Trophoblast cell (in vitro differentiated cells and primary cell): ENCODE measurements at regions not wholly inside any gene's neighbourhood (a gene's known extent, or its start where the extent isn't known, plus 50 kb on each side); places are given as distances from the start of the nearest gene placed in this dataset.

Source experiments
- DNase-seq, 2 donors: peaks; one replicate each; pipeline ENCODE4 v3.0.0-alpha.2; 2016
- H2AFZ ChIP-seq: 2 replicates; pipeline ENCODE4 v1.6.1; 2013; ENCODE audit warnings: low read length, moderate library complexity, mild to moderate bottlenecking; ENCODE audit not compliant: insufficient read depth, poor library complexity
- H2AK5ac ChIP-seq: 2 replicates; pipeline ENCODE4 v1.6.1; 2013; ENCODE audit warnings: mild to moderate bottlenecking, low read length
- H2BK120ac ChIP-seq: 2 replicates; pipeline ENCODE4 v1.6.1; 2013; ENCODE audit warnings: low read length, mild to moderate bottlenecking, moderate library complexity; ENCODE audit not compliant: insufficient read depth, poor library complexity
- H2BK12ac ChIP-seq: 2 replicates; pipeline ENCODE4 v1.6.1; 2013; ENCODE audit warnings: mild to moderate bottlenecking, low read length, moderate library complexity
- H2BK5ac ChIP-seq: 2 replicates; pipeline ENCODE4 v1.6.1; 2013; ENCODE audit warnings: low read length, low read depth, moderate library complexity, mild to moderate bottlenecking; ENCODE audit not compliant: poor library complexity
- H3K14ac ChIP-seq: 2 replicates; pipeline ENCODE4 v1.6.1; 2013; ENCODE audit warnings: mild to moderate bottlenecking, low read length
- H3K18ac ChIP-seq: 2 replicates; pipeline ENCODE4 v1.6.1; 2013; ENCODE audit warnings: mild to moderate bottlenecking, low read length
- H3K23ac ChIP-seq: 2 replicates; pipeline ENCODE4 v1.6.1; 2013; ENCODE audit warnings: low read length
- H3K27ac ChIP-seq: 2 replicates; pipeline ENCODE4 v1.5.1; 2013; ENCODE audit warnings: low read depth, mild to moderate bottlenecking, inconsistent platforms, low read length, moderate library complexity
- H3K27me3 ChIP-seq: 2 replicates; pipeline ENCODE4 v1.6.1; 2013; ENCODE audit warnings: inconsistent platforms, mild to moderate bottlenecking, low read length, moderate library complexity; ENCODE audit not compliant: insufficient read depth
- H3K36me3 ChIP-seq, 2 experiments: 1 replicate in 1 of 2; 2 replicates in 1 of 2; pipeline ENCODE4 v1.6.1; 2013; ENCODE audit warnings: low read length in 2 of 2, mild to moderate bottlenecking in 2 of 2, moderate library complexity in 1 of 2; ENCODE audit not compliant: insufficient read depth in 2 of 2, control insufficient read depth in 1 of 2
- H3K4ac ChIP-seq: 2 replicates; pipeline ENCODE4 v1.6.1; 2013; ENCODE audit warnings: low read depth, mild to moderate bottlenecking, low read length, moderate library complexity
- H3K4me1 ChIP-seq, 2 experiments: 1 replicate in 1 of 2; 2 replicates in 1 of 2; pipeline ENCODE4 v1.6.1; 2013; ENCODE audit warnings: low read length in 2 of 2, mild to moderate bottlenecking in 2 of 2, moderate library complexity in 1 of 2; ENCODE audit not compliant: insufficient read depth in 2 of 2, control insufficient read depth in 1 of 2
- H3K4me2 ChIP-seq: 2 replicates; pipeline ENCODE4 v1.6.1; 2013; ENCODE audit warnings: inconsistent platforms, mild to moderate bottlenecking, low read length, moderate library complexity
- H3K4me3 ChIP-seq: 2 replicates; pipeline ENCODE4 v1.5.1; 2013; ENCODE audit warnings: mild to moderate bottlenecking, low read depth, low read length, inconsistent platforms
- H3K79me1 ChIP-seq: one replicate; pipeline ENCODE4 v1.6.1; 2013; ENCODE audit warnings: low read length
- H3K79me2 ChIP-seq: 2 replicates; pipeline ENCODE4 v1.6.1; 2013; ENCODE audit warnings: low read length, mild to moderate bottlenecking; ENCODE audit not compliant: control insufficient read depth, insufficient read depth, poor library complexity
- H3K9ac ChIP-seq: 2 replicates; pipeline ENCODE4 v1.6.1; 2013; ENCODE audit warnings: mild to moderate bottlenecking, low read length
- H3K9me3 ChIP-seq: 2 replicates; pipeline ENCODE4 v1.6.1; 2013; ENCODE audit warnings: low read depth, mild to moderate bottlenecking, control low read depth, inconsistent platforms, low read length; ENCODE audit not compliant: insufficient read depth
- H4K12ac ChIP-seq: 2 replicates; pipeline ENCODE4 v1.6.1; 2013; ENCODE audit warnings: low read depth, mild to moderate bottlenecking, low read length, moderate library complexity
- H4K8ac ChIP-seq: 2 replicates; pipeline ENCODE4 v1.6.1; 2013; ENCODE audit warnings: low read depth, mild to moderate bottlenecking, low read length, moderate library complexity
- H4K91ac ChIP-seq: one replicate; pipeline ENCODE4 v1.6.1; 2013; ENCODE audit warnings: low read depth, mild to moderate bottlenecking, low read length, moderate library complexity
- WGBS: extraction: QIAGEN DNeasy Blood & Tissue Kit; methylation state at CpG from one replicate; pipeline ENCODE4 v1.1.7; 2013; ENCODE audit warnings: missing lambda C conversion rate; ENCODE audit not compliant: insufficient read length, insufficient coverage; ENCODE audit errors: extremely low coverage; 5-methylcytosine and 5-hydroxymethylcytosine counted together

DNA sequence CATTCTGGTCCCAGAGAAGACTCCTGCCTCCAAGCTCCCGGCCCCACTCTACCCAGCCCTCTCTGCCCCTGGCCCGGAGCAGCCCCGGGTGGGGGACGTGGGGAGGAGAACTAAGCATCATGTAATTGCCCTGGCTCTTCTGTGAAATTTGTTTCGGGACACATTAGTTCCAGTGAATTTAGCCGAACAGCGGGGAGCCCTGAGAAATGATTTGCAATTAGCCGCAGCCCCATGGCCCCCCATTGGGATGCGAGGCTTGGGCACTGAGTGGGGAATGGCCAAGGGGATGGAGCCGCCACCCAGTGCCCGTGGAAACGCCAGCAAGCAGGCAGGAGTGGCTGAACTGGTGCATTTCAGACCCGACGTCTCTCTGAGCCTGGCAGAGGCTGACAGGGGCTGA lies 173.9 kb upstream of the LHX5 start:
- Histone ChIP-seq H2AK5ac (no peak overlapping the region), H2AFZ (no peak overlapping the region), H3K27me3 (no peaks in the 10 kb centered on the region), H3K4ac (no peak overlapping the region), H4K8ac (no peak overlapping the region), H3K9me3 (peaks cover 1% of the 10 kb centered on the region), H3K9ac (no peak overlapping the region), H3K79me1 (no peaks in the 10 kb centered on the region), H4K91ac (no peak overlapping the region), H3K18ac (no peak overlapping the region), H3K14ac (no peak overlapping the region), H2BK120ac (no peak overlapping the region), H3K27ac (no peak overlapping the region), H4K12ac (no peak overlapping the region), H3K36me3 (no peaks in the 10 kb centered on the region), H3K79me2 (no peaks in the 10 kb centered on the region), H2BK5ac (no peak overlapping the region), H3K4me2 (no peak overlapping the region), H2BK12ac (no peak overlapping the region), H3K4me3 (no peak overlapping the region), H3K4me1 (no peaks in the 10 kb centered on the region), H3K23ac (no peak overlapping the region)
- DNase-seq: no peak
- no CpG with 5 or more reads among the region's 14 CpGs for WGBS

DNA sequence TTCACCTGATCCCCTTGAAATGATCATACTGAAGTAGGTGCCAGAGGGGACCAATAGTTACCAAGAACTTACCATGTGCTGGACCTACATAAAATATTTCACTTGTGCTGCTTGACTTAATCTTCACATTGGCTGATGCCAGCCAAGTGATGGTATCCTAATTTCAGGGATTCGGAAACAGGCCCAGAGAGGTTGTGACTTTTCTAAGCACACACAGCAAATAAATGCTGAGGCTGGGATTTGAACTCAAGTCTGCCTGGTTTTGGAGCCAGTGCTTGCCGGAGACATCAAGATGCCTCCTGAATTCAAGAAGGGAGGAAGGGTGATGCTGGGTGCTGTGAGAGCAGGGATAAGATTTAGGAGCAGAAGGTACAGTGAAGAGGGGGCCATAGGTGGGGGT lies 173.5 kb upstream of the LHX5 start:
- no peak overlapping the region for H3K9ac ChIP-seq
- H2BK12ac ChIP-seq: no peak overlapping the region
- H3K36me3 ChIP-seq: no peaks in the 10 kb centered on the region
- no peak overlapping the region for H2AFZ ChIP-seq
- no peak overlapping the region for H4K8ac ChIP-seq
- H3K4me3 ChIP-seq: no peak overlapping the region
- no peaks in the 10 kb centered on the region for H3K27me3 ChIP-seq
- no peaks in the 10 kb centered on the region for H3K79me2 ChIP-seq
- H3K79me1 ChIP-seq: no peaks in the 10 kb centered on the region
- no peak for DNase-seq
- H4K12ac ChIP-seq: no peak overlapping the region
- H3K4me2 ChIP-seq: no peak overlapping the region
- no peak overlapping the region for H3K27ac ChIP-seq
- no peaks in the 10 kb centered on the region for H3K4me1 ChIP-seq
- no peak overlapping the region for H3K23ac ChIP-seq
- no peak overlapping the region for H3K4ac ChIP-seq
- H2BK120ac ChIP-seq: no peak overlapping the region
- no peak overlapping the region for H3K14ac ChIP-seq
- peaks cover 1% of the 10 kb centered on the region for H3K9me3 ChIP-seq
- no peak overlapping the region for H2AK5ac ChIP-seq
- H3K18ac ChIP-seq: no peak overlapping the region
- WGBS: no CpG with 5 or more reads among the region's 2 CpGs
- H4K91ac ChIP-seq: no peak overlapping the region
- no peak overlapping the region for H2BK5ac ChIP-seq

DNA sequence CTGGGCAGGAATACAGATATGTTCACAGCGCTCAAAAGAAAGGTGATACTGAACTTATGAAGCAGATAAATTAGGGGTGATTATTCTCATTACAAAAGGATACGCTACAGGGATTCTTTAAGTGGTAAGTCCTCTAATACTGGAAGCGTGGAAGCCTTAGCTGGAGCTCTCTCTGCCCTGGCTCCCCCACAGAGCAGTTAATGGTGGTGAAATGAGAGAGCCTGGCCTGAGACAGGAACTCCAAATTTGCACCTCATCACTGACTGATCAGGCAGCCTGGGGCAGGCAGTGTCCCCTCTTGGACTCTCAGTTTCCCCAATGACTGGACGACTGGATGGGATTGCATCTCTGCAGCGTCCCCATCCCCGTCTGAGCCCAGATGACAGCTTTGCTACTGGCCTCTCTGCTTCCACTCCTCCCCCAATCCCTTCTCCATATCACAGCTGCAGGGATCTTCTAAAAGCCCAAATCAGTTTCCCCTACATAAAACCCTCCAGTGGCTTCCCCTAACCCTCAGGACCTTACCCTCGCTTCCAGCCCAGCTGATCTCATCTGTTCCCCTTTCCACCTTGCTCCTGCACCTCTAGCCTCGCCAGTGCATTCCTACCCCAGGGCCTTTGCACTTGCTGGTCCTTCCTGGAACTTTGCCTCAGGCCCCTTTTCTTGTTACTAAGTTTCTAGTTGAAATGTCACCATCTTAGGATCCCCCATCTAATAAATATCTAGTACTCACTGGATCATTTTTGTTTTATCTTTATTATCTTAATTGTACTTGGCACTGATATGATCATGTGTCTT lies 171.7 kb upstream of the LHX5 start:
- Histone ChIP-seq H3K23ac (no peak overlapping the region), H3K4me3 (no peak overlapping the region)
- WGBS: no CpG with 5 or more reads among the region's 8 CpGs

DNA sequence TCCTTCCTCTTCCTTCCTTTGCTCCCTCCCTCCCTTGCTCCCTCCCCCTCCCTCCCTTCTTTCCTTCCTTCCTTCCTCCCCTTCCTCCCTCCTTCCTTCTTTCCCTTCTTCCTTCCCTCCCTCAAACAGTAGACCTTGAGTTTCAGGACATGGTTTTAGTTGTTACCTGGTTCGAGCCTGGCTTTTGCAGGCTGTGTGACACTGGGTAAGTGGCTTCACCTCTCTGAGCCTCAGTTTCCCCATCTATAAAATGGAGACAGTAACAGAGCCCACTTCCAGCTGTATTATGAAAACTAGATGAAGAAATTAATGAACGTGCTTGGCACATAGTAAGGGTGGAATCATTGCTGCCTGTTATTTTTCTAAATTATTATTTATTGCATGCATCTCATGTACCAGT lies 171.0 kb upstream of the LHX5 start:
- Histone ChIP-seq H3K23ac (no peak overlapping the region), H2BK12ac (no peak overlapping the region), H4K12ac (no peak overlapping the region), H2BK120ac (no peak overlapping the region), H2AFZ (no peak overlapping the region), H2BK5ac (no peak overlapping the region), H3K4me1 (no peaks in the 10 kb centered on the region), H2AK5ac (no peak overlapping the region), H3K14ac (no peak overlapping the region), H4K8ac (no peak overlapping the region), H3K27me3 (peaks cover 4% of the 10 kb centered on the region), H3K4ac (no peak overlapping the region), H3K9ac (no peak overlapping the region), H3K4me2 (no peak overlapping the region), H4K91ac (no peak overlapping the region), H3K27ac (no peak overlapping the region), H3K79me1 (no peaks in the 10 kb centered on the region), H3K9me3 (peaks cover 1% of the 10 kb centered on the region), H3K36me3 (no peaks in the 10 kb centered on the region), H3K79me2 (no peaks in the 10 kb centered on the region), H3K18ac (no peak overlapping the region), H3K4me3 (no peak overlapping the region)
- no peak for DNase-seq
- WGBS: no CpG with 5 or more reads among the region's 2 CpGs

More for the DNA sequence above, 171.7 kb upstream of the LHX5 start:
- no peak overlapping the region for H3K9ac ChIP-seq
- H3K27me3 ChIP-seq: peaks cover 2% of the 10 kb centered on the region
- no peak overlapping the region for H3K14ac ChIP-seq
- peaks cover 1% of the 10 kb centered on the region for H3K9me3 ChIP-seq
- no peak overlapping the region for H2AK5ac ChIP-seq
- H3K27ac ChIP-seq: no peak overlapping the region
- no peak overlapping the region for H4K12ac ChIP-seq
- H3K36me3 ChIP-seq: no peaks in the 10 kb centered on the region
- H2BK120ac ChIP-seq: no peak overlapping the region
- H2BK5ac ChIP-seq: no peak overlapping the region
- H3K79me1 ChIP-seq: no peaks in the 10 kb centered on the region
- no peaks in the 10 kb centered on the region for H3K79me2 ChIP-seq
- H3K18ac ChIP-seq: no peak overlapping the region
- no peaks in the 10 kb centered on the region for H3K4me1 ChIP-seq
- H4K8ac ChIP-seq: no peak overlapping the region
- no peak for DNase-seq
- no peak overlapping the region for H2AFZ ChIP-seq
- H2BK12ac ChIP-seq: no peak overlapping the region
- no peak overlapping the region for H3K4ac ChIP-seq
- H4K91ac ChIP-seq: no peak overlapping the region
- H3K4me2 ChIP-seq: no peak overlapping the region
